ENCODE measurements at regions not wholly inside any gene's neighbourhood (a gene's known extent, or its start where the extent isn't known, plus 50 kb on each side); places are given as distances from the start of the nearest gene placed in this dataset.
"Not testable (repeated sequence)": the region's sequence is repeated elsewhere in the genome, so short reads cannot be mapped to it uniquely, and the experiment has no call there.

DNA sequence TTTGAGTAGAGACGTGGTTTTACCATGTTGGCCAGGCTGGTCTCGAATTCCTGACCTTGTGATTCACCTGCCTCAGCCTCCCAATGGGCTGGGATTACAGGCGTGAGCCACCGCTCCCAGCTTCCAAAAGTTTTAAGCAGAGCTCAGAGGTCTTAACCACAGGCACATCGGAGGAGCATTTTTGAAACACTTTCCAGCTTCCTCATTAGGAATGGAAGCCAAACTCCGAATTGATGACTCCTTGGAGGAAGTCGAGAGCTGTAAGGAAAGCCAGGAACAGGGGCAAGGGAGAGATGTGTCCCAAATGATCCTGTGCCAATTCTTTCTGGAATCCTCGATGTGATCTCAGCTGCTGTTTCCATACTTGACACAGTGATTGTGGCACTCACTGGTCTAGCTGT is 56.2 kb upstream of the CCZ1B start:
- not testable (repeated sequence) for DNase-seq (ENCODE audit: insufficient read length, low spot score, missing footprints); H4K20me1 ChIP-seq (ENCODE audit: insufficient read depth, low read length); H3K79me2 ChIP-seq (ENCODE audit: insufficient read depth, low read length); H3K27me3 ChIP-seq (ENCODE audit: insufficient read depth, low read length); H3K9me3 ChIP-seq (ENCODE audit: low read depth, low read length); H3K36me3 ChIP-seq (ENCODE audit: insufficient read depth, low read length)
- Histone ChIP-seq H3K4me3 (ENCODE audit: insufficient read depth, low read length) (peak overlapping the region; percentile 14), H3K4me2 (ENCODE audit: insufficient read depth, low read length) (peak overlapping the region; percentile 54), H3K4me1 (ENCODE audit: insufficient read depth, low read length) (peaks cover 10% of the 10 kb centered on the region), H3K27ac (ENCODE audit: low read depth, low read length) (peak overlapping the region; percentile 65), H2AFZ (ENCODE audit: low read length) (peak overlapping the region; percentile 8)

DNA sequence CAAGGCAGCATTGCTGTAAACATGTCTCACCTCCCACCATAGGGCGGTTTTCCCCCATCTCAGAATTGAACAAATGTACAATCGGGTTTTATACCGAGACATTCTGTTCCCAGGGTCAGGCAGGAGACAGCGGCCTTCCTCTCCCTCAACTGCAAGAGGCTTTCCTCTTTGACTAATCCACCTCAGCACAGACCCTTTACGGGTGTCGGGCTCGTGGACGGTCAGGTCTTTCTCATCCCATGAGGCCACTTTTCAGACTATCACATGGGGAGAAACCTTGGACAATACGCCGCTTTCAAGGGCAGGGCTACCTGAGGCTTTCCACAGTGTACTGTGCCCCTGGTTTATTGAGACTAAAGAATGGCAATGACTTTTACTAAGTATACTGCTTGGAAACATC is 57.7 kb upstream of the CCZ1B start:
- not testable (repeated sequence) for H3K79me2 ChIP-seq (ENCODE audit: insufficient read depth, low read length); H3K4me2 ChIP-seq (ENCODE audit: insufficient read depth, low read length); H3K36me3 ChIP-seq (ENCODE audit: insufficient read depth, low read length); DNase-seq (ENCODE audit: insufficient read length, low spot score, missing footprints); H3K27ac ChIP-seq (ENCODE audit: low read depth, low read length); H3K4me3 ChIP-seq (ENCODE audit: insufficient read depth, low read length); H3K9me3 ChIP-seq (ENCODE audit: low read depth, low read length); H3K27me3 ChIP-seq (ENCODE audit: insufficient read depth, low read length); H2AFZ ChIP-seq (ENCODE audit: low read length); H4K20me1 ChIP-seq (ENCODE audit: insufficient read depth, low read length)
- peaks cover 10% of the 10 kb centered on the region for H3K4me1 ChIP-seq (ENCODE audit: insufficient read depth, low read length)

DNA sequence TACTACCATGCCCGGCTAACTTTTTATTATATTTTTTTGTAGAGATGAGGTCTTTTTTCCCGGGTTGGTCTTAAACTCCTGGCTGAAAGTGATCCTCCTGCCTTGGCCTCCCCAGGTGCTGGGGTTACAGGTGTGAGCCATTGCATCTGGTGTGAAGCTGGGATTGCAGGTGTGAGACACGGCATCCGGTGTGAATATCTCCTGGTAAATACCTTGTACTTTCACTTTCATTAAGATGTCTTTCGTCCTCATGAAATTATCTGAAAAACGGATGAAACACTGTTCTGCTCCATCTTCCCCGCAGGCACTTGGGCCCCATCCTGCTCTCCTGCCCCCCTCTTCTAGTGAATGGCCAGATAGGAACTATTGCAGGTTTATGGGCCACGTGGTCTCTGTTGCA is 60.1 kb upstream of the CCZ1B start:
- Histone ChIP-seq H3K4me3 (ENCODE audit: insufficient read depth, low read length) (no peak overlapping the region), H3K27me3 (ENCODE audit: insufficient read depth, low read length) (no peaks in the 10 kb centered on the region), H3K4me2 (ENCODE audit: insufficient read depth, low read length) (no peak overlapping the region), H3K36me3 (ENCODE audit: insufficient read depth, low read length) (no peaks in the 10 kb centered on the region), H3K4me1 (ENCODE audit: insufficient read depth, low read length) (peaks cover 10% of the 10 kb centered on the region), H2AFZ (ENCODE audit: low read length) (no peak overlapping the region), H3K27ac (ENCODE audit: low read depth, low read length) (no peak overlapping the region), H3K79me2 (ENCODE audit: insufficient read depth, low read length) (no peaks in the 10 kb centered on the region), H4K20me1 (ENCODE audit: insufficient read depth, low read length) (no peaks in the 10 kb centered on the region), H3K9me3 (ENCODE audit: low read depth, low read length) (no peaks in the 10 kb centered on the region)
- no peak for DNase-seq (ENCODE audit: insufficient read length, low spot score, missing footprints)
- TF ChIP-seq, protein P1, sequence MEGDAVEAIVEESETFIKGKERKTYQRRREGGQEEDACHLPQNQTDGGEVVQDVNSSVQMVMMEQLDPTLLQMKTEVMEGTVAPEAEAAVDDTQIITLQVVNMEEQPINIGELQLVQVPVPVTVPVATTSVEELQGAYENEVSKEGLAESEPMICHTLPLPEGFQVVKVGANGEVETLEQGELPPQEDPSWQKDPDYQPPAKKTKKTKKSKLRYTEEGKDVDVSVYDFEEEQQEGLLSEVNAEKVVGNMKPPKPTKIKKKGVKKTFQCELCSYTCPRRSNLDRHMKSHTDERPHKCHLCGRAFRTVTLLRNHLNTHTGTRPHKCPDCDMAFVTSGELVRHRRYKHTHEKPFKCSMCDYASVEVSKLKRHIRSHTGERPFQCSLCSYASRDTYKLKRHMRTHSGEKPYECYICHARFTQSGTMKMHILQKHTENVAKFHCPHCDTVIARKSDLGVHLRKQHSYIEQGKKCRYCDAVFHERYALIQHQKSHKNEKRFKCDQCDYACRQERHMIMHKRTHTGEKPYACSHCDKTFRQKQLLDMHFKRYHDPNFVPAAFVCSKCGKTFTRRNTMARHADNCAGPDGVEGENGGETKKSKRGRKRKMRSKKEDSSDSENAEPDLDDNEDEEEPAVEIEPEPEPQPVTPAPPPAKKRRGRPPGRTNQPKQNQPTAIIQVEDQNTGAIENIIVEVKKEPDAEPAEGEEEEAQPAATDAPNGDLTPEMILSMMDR (IDR thresholded peaks at IDR 0.05; ENCODE audit: extremely low read depth, low read depth, low read length), result no peak

DNA sequence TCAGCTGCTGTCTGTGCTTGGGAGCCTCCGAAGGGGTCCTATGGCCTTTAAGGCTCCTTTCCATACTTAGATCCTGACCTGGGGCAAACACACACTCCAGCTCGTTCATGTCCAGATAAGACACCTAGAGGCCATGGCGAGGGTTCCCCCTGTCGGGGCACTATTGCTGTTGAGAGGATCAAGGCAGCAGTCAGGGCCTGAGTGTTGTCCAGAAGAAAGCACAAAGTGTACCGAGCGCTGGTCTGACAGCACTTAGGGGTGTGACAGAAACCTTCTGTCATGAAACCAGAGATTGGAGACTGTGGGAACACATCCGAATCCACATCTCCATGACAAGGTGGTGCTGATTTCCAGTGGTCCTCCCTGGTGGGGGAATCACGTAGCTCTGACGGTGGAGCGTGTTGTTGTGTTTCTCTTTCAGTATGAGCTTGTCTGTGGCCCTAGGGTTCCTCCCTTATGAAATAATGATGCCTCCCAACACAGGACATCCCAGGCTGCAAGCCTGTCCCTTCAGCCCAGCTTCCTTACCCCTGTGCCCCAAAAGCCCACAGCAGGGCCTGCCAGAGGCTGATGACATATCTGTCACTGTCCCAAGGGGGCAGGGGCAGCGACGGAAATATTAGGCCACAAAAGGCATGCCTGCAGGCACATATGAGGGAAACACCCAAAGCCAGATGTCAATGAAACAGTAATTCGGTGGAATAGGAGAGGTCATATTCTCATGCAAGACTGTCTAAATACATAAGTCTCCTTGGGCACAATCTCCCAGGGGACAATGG is 62.4 kb upstream of the CCZ1B start:
- H3K4me1 ChIP-seq (ENCODE audit: insufficient read depth, low read length); H3K9me3 ChIP-seq (ENCODE audit: low read depth, low read length); H3K4me2 ChIP-seq (ENCODE audit: insufficient read depth, low read length); H3K79me2 ChIP-seq (ENCODE audit: insufficient read depth, low read length); H3K27me3 ChIP-seq (ENCODE audit: insufficient read depth, low read length); DNase-seq (ENCODE audit: insufficient read length, low spot score, missing footprints); H3K27ac ChIP-seq (ENCODE audit: low read depth, low read length); H4K20me1 ChIP-seq (ENCODE audit: insufficient read depth, low read length); H2AFZ ChIP-seq (ENCODE audit: low read length); H3K4me3 ChIP-seq (ENCODE audit: insufficient read depth, low read length); H3K36me3 ChIP-seq (ENCODE audit: insufficient read depth, low read length): not testable (repeated sequence)

DNA sequence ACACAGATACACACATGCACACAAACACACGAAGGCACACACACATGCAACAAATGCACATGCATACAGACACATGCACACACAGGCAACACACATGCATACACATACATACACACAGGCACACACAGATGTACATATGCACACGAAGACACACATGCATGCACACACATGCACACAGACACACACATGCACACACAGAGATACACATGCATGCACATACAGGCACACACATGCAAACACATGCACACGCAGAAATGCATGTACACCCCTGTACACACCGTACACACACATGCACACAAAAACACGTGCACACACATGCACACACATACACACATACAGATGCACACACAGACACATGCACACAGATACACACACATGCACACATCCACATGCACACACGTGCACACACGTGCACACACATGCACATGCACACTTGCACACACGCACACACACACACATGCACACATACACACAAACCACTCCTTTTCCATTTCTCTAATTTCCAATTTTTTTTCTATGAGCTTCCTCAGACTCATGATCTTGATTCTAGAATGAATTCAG is 63.3 kb upstream of the CCZ1B start:
- H3K79me2 ChIP-seq (ENCODE audit: insufficient read depth, low read length), result no peaks in the 10 kb centered on the region
- no peaks in the 10 kb centered on the region for H3K9me3 ChIP-seq (ENCODE audit: low read depth, low read length)
- H2AFZ ChIP-seq (ENCODE audit: low read length), result no peak overlapping the region
- no peaks in the 10 kb centered on the region for H3K36me3 ChIP-seq (ENCODE audit: insufficient read depth, low read length)
- H3K4me3 ChIP-seq (ENCODE audit: insufficient read depth, low read length), result no peak overlapping the region
- H4K20me1 ChIP-seq (ENCODE audit: insufficient read depth, low read length), result no peaks in the 10 kb centered on the region
- no peak overlapping the region for H3K27ac ChIP-seq (ENCODE audit: low read depth, low read length)
- H3K4me2 ChIP-seq (ENCODE audit: insufficient read depth, low read length), result no peak overlapping the region
- no peak for DNase-seq (ENCODE audit: insufficient read length, low spot score, missing footprints)
- no peaks in the 10 kb centered on the region for H3K4me1 ChIP-seq (ENCODE audit: insufficient read depth, low read length)
- no peaks in the 10 kb centered on the region for H3K27me3 ChIP-seq (ENCODE audit: insufficient read depth, low read length)
- TF ChIP-seq, protein P1 (IDR thresholded peaks at IDR 0.05; ENCODE audit: extremely low read depth, low read depth, low read length), result no peak

DNA sequence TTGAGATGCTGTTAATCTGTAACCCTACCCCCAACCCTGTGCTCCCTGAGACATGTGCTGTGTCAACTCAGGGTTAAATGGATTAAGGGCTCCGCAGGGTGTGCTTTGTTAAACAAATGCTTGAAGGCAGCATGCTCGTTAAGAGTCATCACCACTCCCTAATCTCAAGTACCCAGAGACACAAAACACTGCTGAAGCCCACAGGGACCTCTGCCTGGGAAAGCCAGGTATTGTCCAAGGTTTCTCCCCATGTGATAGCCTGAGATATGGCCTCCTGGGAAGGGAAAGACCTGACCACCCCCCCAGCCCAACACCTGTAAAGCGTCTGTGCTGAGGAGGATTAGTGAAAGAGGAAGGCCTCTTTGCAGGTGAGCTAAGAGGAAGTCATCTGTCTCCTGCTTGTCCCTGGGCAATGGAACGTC is 76.0 kb upstream of the CCZ1B start:
- H3K4me2 ChIP-seq (ENCODE audit: insufficient read depth, low read length); H4K20me1 ChIP-seq (ENCODE audit: insufficient read depth, low read length); DNase-seq (ENCODE audit: insufficient read length, low spot score, missing footprints); H3K36me3 ChIP-seq (ENCODE audit: insufficient read depth, low read length); H3K9me3 ChIP-seq (ENCODE audit: low read depth, low read length); H2AFZ ChIP-seq (ENCODE audit: low read length); H3K4me1 ChIP-seq (ENCODE audit: insufficient read depth, low read length); H3K27me3 ChIP-seq (ENCODE audit: insufficient read depth, low read length); H3K79me2 ChIP-seq (ENCODE audit: insufficient read depth, low read length); H3K27ac ChIP-seq (ENCODE audit: low read depth, low read length); H3K4me3 ChIP-seq (ENCODE audit: insufficient read depth, low read length): not testable (repeated sequence)

DNA sequence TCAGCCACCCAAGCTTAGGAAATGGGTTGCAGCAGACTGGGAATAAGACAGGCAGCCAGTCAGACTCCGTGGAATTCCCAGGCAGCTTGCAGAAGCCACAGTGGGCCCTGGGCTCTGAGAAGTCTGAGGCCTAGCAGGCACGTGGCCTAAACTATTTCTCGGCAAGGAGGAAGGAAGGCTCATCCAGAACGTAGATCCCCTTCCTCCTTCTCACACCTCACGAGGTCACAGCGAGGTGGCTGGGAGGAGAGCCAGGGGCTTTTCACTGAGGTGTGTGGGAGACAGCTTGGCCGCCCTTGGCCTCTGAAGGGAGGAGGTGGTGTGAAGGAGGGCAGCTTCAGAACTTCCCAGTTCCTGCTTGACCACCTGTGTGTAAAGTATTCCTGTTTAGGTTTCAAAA is 77.2 kb upstream of the CCZ1B start:
- DNase-seq (ENCODE audit: insufficient read length, low spot score, missing footprints); H3K9me3 ChIP-seq (ENCODE audit: low read depth, low read length); H3K36me3 ChIP-seq (ENCODE audit: insufficient read depth, low read length); H3K27me3 ChIP-seq (ENCODE audit: insufficient read depth, low read length); H3K4me1 ChIP-seq (ENCODE audit: insufficient read depth, low read length); H4K20me1 ChIP-seq (ENCODE audit: insufficient read depth, low read length); H3K27ac ChIP-seq (ENCODE audit: low read depth, low read length); H3K4me3 ChIP-seq (ENCODE audit: insufficient read depth, low read length); H3K4me2 ChIP-seq (ENCODE audit: insufficient read depth, low read length); H2AFZ ChIP-seq (ENCODE audit: low read length); H3K79me2 ChIP-seq (ENCODE audit: insufficient read depth, low read length): not testable (repeated sequence)
